H1 (cell line): ENCODE measurements at regions not wholly inside any gene's neighbourhood (a gene's known extent, or its start where the extent isn't known, plus 50 kb on each side); places are given as distances from the start of the nearest gene placed in this dataset.
"Not testable (repeated sequence)": the region's sequence is repeated elsewhere in the genome, so short reads cannot be mapped to it uniquely, and the experiment has no call there.

ENCODE experiments used
- CTCF ChIA-PET: fragments of 300-600 bp; sonication (Branson Sonifier 250); formaldehyde crosslinking; loops from one replicate; lab custom pipeline; 2021; ENCODE audit not compliant: partially characterized antibody; lab: Charles Lee
- POLR2A ChIA-PET: fragments of 300-600 bp; sonication (Branson Sonifier 250); formaldehyde crosslinking; loops from one replicate; lab custom pipeline; 2021; ENCODE audit warnings: inconsistent platforms; ENCODE audit not compliant: partially characterized antibody; lab: Charles Lee
- DNase-seq, 2 experiments: peaks; one replicate each; pipeline versions ENCODE4 v3.0.0 to v3.0.0-alpha.2; 2010 to 2022; ENCODE audit warnings: low spot score in 2 of 2, low read depth in 1 of 2, mixed read lengths in 1 of 2
- FAIRE-seq: peaks from 2 replicates; lab custom pipeline; 2011; peaks lifted over from hg19 to GRCh38; lab: Jason Lieb, UNC
- H2AFZ ChIP-seq: 2 replicates; pipeline ENCODE4 v1.8.1; 2012; ENCODE audit warnings: low read length, inconsistent platforms
- H2AK5ac ChIP-seq: 2 replicates; pipeline ENCODE4 v1.6.1; 2013; ENCODE audit warnings: low read depth, low read length
- H2BK120ac ChIP-seq: replicated peaks from 2 replicates; pipeline ENCODE3; 2013; ENCODE audit warnings: low read depth, low read length, inconsistent platforms
- H2BK12ac ChIP-seq: 2 replicates; pipeline ENCODE4 v1.6.1; 2013; ENCODE audit warnings: low read depth, low read length
- H2BK15ac ChIP-seq: 2 replicates; pipeline ENCODE4 v1.6.1; 2013; ENCODE audit warnings: low read length
- H2BK20ac ChIP-seq: 2 replicates; pipeline ENCODE4 v1.6.1; 2013; ENCODE audit warnings: low read length
- H2BK5ac ChIP-seq: 2 replicates; pipeline ENCODE4 v1.6.1; 2013; ENCODE audit warnings: low read depth, low read length
- H3K14ac ChIP-seq: 2 replicates; pipeline ENCODE4 v1.6.1; 2013; ENCODE audit warnings: inconsistent platforms; ENCODE audit not compliant: insufficient read length
- H3K18ac ChIP-seq: 2 replicates; pipeline ENCODE4 v1.6.1; 2013; ENCODE audit warnings: low read length; ENCODE audit errors: extremely low read depth
- H3K23ac ChIP-seq: 2 replicates; pipeline ENCODE4 v1.6.1; 2013; ENCODE audit warnings: inconsistent platforms; ENCODE audit not compliant: insufficient read length
- H3K23me2 ChIP-seq: 2 replicates; pipeline ENCODE4 v1.6.1; 2013; ENCODE audit warnings: low read depth, low read length
- H3K27ac ChIP-seq: 2 replicates; pipeline ENCODE4 v1.6.1; 2011; ENCODE audit warnings: low read depth, low read length, inconsistent platforms
- H3K27me3 ChIP-seq, 4 experiments: replicated peaks in 1 of 4; 1 replicate in 1 of 4; 2 replicates in 3 of 4; pipeline versions ENCODE4 v1.6.1 to v1.8.1; 2011 to 2013; ENCODE audit warnings: low read length in 3 of 4, mild to moderate bottlenecking in 3 of 4, inconsistent platforms in 2 of 4, mixed read lengths in 2 of 4, moderate library complexity in 1 of 4; ENCODE audit not compliant: control insufficient read depth in 3 of 4, insufficient read depth in 3 of 4; ENCODE audit errors: extremely low read depth in 1 of 4
- H3K36me3 ChIP-seq, 4 experiments: 2 replicates each; pipeline versions ENCODE4 v1.6.1 to v1.8.1; 2011 to 2013; ENCODE audit warnings: mild to moderate bottlenecking in 4 of 4, low read length in 3 of 4, moderate library complexity in 2 of 4, control low read depth in 1 of 4, inconsistent platforms in 1 of 4; ENCODE audit not compliant: insufficient read depth in 4 of 4, control insufficient read depth in 2 of 4
- H3K4ac ChIP-seq: replicated peaks from 2 replicates; pipeline ENCODE3; 2013; ENCODE audit warnings: low read length, low read depth, mixed read lengths, inconsistent platforms; ENCODE audit not compliant: insufficient read length
- H3K4me1 ChIP-seq, 4 experiments: replicated peaks in 1 of 4; 1 replicate in 1 of 4; 2 replicates in 3 of 4; pipeline versions ENCODE4 v1.6.1 to v1.8.1; 2011 to 2013; ENCODE audit warnings: low read length in 3 of 4, inconsistent platforms in 2 of 4, mixed read lengths in 1 of 4; ENCODE audit not compliant: insufficient read depth in 4 of 4, control insufficient read depth in 3 of 4
- H3K4me2 ChIP-seq, 2 experiments: 2 replicates each; pipeline versions ENCODE4 v1.6.1 to v1.8.1; 2011 to 2013; ENCODE audit warnings: low read depth in 2 of 2, low read length in 2 of 2, control low read depth in 1 of 2, inconsistent platforms in 1 of 2, mild to moderate bottlenecking in 1 of 2; ENCODE audit not compliant: insufficient read depth in 1 of 2
- H3K4me3 ChIP-seq, 4 experiments: fragments of 200-600, 300-600 bp in 1 of 4; sonication (generic), shearing (Covaris generic), sonication (Bioruptor Twin) in 1 of 4; 2 replicates each; pipeline versions ENCODE4 v1.5.1 to v1.8.1; 2011 to 2016; ENCODE audit warnings: low read length in 4 of 4, low read depth in 3 of 4, control low read depth in 2 of 4, inconsistent platforms in 2 of 4, mild to moderate bottlenecking in 2 of 4, mixed read lengths in 1 of 4, moderate library complexity in 1 of 4; ENCODE audit not compliant: insufficient read depth in 2 of 4; ENCODE audit errors: extremely low read depth in 1 of 4
- H3K56ac ChIP-seq: replicated peaks from 2 replicates; pipeline ENCODE3; 2013; ENCODE audit warnings: low read depth, mild to moderate bottlenecking, mixed read lengths, low read length, inconsistent platforms; ENCODE audit not compliant: insufficient read length
- H3K79me1 ChIP-seq: 2 replicates; pipeline ENCODE4 v1.6.1; 2013; ENCODE audit warnings: low read depth, low read length, control low read depth
- H3K79me2 ChIP-seq, 2 experiments: 2 replicates each; pipeline versions ENCODE4 v1.6.1 to v1.8.1; 2012 to 2013; ENCODE audit warnings: low read length in 2 of 2, mild to moderate bottlenecking in 2 of 2, inconsistent platforms in 1 of 2; ENCODE audit not compliant: insufficient read depth in 2 of 2, control insufficient read depth in 1 of 2
- H3K9ac ChIP-seq, 4 experiments: replicated peaks in 1 of 4; 1 replicate in 1 of 4; 2 replicates in 3 of 4; pipeline versions ENCODE4 v1.6.1 to v1.8.1; 2011 to 2013; ENCODE audit warnings: low read depth in 3 of 4, low read length in 3 of 4, control low read depth in 2 of 4, mild to moderate bottlenecking in 2 of 4, moderate library complexity in 2 of 4, inconsistent platforms in 1 of 4; ENCODE audit errors: extremely low read depth in 1 of 4
- H3K9me3 ChIP-seq, 2 experiments: 2 replicates each; pipeline versions ENCODE4 v1.6.1 to v1.8.1; 2012 to 2013; ENCODE audit warnings: mild to moderate bottlenecking in 2 of 2, moderate library complexity in 2 of 2, control low read depth in 1 of 2, inconsistent platforms in 1 of 2, low read depth in 1 of 2, low read length in 1 of 2, mixed read lengths in 1 of 2; ENCODE audit not compliant: insufficient read depth in 2 of 2
- H4K20me1 ChIP-seq, 2 experiments: replicated peaks in 1 of 2; 2 replicates each; pipeline versions ENCODE3 to v1.8.1; 2011 to 2013; ENCODE audit warnings: inconsistent platforms in 2 of 2, low read length in 2 of 2, mild to moderate bottlenecking in 1 of 2; ENCODE audit not compliant: insufficient read depth in 2 of 2, control insufficient read depth in 1 of 2
- H4K5ac ChIP-seq: 2 replicates; pipeline ENCODE4 v1.6.1; 2013; ENCODE audit warnings: low read length, low read depth, mixed read lengths, inconsistent platforms; ENCODE audit not compliant: insufficient read length
- H4K8ac ChIP-seq: 2 replicates; pipeline ENCODE4 v1.8.0; 2013; ENCODE audit warnings: mild to moderate bottlenecking, moderate library complexity, low read length, inconsistent platforms; ENCODE audit not compliant: insufficient read depth; ENCODE audit errors: extremely low read depth
- H4K91ac ChIP-seq: replicated peaks from 2 replicates; pipeline ENCODE3; 2013; ENCODE audit warnings: low read length, mixed read lengths, inconsistent platforms; ENCODE audit not compliant: insufficient read length
- WGBS, 2 experiments: shearing (Covaris generic) in 1 of 2; methylation state at CpG; one replicate each; pipeline versions ENCODE4 v1.1.6 to v1.1.7; 2013 to 2015; ENCODE audit warnings: low lambda C conversion rate in 2 of 2, mixed read lengths in 2 of 2, inconsistent platforms in 1 of 2, low coverage in 1 of 2, missing lambda C conversion rate in 1 of 2; ENCODE audit not compliant: insufficient replicate concordance in 2 of 2, insufficient coverage in 1 of 2, insufficient read length in 1 of 2; ENCODE audit errors: extremely low coverage in 1 of 2, missing lambda C conversion rate in 1 of 2; 5-methylcytosine and 5-hydroxymethylcytosine counted together

DNA sequence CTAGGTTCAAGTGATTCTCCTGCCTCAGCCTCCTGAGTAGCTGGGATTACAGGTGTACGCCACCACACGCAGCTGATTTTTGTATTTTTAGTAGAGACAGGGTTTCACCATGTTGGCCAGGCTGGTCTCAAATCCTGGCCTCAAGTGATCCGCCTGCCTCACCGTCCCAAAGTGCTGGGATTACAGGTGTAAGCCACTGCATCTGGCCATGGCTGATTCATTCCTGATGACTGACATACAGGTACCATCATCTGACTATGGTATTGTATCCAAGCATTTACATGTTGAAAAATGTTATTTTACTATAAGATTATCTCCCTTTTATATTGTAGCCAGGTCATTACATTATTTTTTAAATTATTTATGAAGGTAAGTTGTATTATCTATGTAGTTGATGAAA is 180.5 kb downstream of the NRP2 start:
- not testable (repeated sequence) for H3K23ac ChIP-seq, H2BK15ac ChIP-seq, H3K9ac ChIP-seq, H4K91ac ChIP-seq, H3K56ac ChIP-seq, H3K4ac ChIP-seq, H4K8ac ChIP-seq, H3K4me3 ChIP-seq, H3K79me2 ChIP-seq, H2AFZ ChIP-seq, H2AK5ac ChIP-seq, H3K14ac ChIP-seq, H3K79me1 ChIP-seq, H3K4me1 ChIP-seq, FAIRE-seq, H3K27me3 ChIP-seq, H2BK5ac ChIP-seq, H3K18ac ChIP-seq, H2BK20ac ChIP-seq, H3K36me3 ChIP-seq, H2BK120ac ChIP-seq, H4K20me1 ChIP-seq, H3K4me2 ChIP-seq, H2BK12ac ChIP-seq, H3K9me3 ChIP-seq, H3K27ac ChIP-seq, H4K5ac ChIP-seq, DNase-seq, H3K23me2 ChIP-seq
- WGBS, 2 experiments = 93% methylated on average over 4 of the region's 4 CpGs; no CpG with 5 or more reads in 1 of the 2 experiments
- ChIA-PET CTCF (interaction anchor here (1.7 kb wide), 1 partner anchor 62 kb away, joined by 5 read pairs; no protein-coding TSS in a partner anchor), POLR2A (interaction anchor here (0.7 kb wide), 1 partner anchor 68 kb away, joined by 4 read pairs; no protein-coding TSS in a partner anchor)
